ENCODE measurements at regions not wholly inside any gene's neighbourhood (a gene's known extent, or its start where the extent isn't known, plus 50 kb on each side); places are given as distances from the start of the nearest gene placed in this dataset.

- DNase-seq (ENCODE audit: low spot score) = no peak
Measured at GRCh38 chr1:93013145-93014065, 52.1 kb upstream of the DIPK1A start.

GRCh38 chr1:93014168-93014567 lies 52.9 kb upstream of the DIPK1A start:
- DNase-seq (ENCODE audit: low spot score) = no peak

DNA sequence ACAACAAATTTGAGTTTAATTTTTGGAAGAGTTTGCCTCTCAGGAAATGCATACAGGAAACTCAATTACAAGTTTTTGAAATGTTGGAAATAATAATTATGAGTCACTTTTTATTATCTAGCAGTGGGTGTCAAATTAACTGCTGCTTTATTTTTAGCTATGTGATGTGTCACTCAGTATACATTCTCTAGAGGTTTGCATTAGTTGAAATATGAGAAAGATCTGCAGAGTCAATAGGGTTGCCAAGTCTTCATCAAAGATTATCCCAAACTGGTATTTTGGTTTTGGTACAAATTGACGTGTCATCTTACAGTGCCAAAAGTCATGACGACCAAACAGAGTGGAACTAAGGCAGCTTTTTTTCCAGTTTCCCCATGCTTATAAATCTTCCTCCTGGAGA lies 54.3 kb upstream of the DIPK1A start:
- no peak for DNase-seq (ENCODE audit: low spot score)

GRCh38 chr1:93016171-93016570 lies 54.9 kb upstream of the DIPK1A start:
- DNase-seq (ENCODE audit: low spot score) = no peak

GRCh38 chr1:93021539-93022134 lies 57.4 kb upstream of the MTF2 start:
- peak; percentile 26 for DNase-seq (ENCODE audit: low spot score)

DNA sequence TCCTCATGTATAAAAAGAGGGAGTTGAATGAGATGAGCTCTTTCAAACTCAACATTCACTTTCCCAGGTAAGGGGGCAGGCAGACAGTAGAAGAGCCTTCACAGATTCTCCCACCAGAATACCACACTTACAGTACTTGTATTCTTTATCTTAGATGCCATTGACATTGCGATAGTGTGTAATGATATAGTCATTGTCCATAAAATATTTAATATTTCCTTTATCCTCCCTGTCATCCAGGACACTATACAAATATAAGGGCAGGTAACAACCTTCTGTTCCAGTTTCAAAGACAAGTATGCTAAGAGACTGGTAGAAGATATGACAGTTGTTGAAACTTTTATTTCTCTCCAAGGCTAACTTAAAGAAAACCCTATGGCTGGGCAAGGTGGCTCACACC lies 56.5 kb upstream of the MTF2 start:
- DNase-seq (ENCODE audit: low spot score) = no peak

DNA sequence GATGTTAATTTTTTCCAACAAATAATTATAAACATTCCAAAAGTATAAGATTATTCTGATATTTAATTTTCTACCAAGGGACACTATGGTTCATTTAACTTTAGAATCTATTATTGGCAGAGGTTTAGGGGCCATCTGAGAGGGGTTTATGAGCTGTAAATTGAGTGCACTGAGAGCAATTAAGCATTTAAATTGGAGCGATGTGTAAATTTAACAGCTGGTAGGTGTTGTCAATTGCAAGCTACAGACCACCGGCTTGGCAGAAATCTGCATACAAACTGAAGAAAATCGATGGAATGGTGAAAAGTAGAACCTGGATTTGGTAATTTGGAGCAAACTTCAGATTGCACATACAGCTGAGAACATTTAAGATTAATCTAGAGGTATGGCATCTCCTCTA lies 55.8 kb upstream of the MTF2 start:
- no peak for DNase-seq (ENCODE audit: low spot score)

DNA sequence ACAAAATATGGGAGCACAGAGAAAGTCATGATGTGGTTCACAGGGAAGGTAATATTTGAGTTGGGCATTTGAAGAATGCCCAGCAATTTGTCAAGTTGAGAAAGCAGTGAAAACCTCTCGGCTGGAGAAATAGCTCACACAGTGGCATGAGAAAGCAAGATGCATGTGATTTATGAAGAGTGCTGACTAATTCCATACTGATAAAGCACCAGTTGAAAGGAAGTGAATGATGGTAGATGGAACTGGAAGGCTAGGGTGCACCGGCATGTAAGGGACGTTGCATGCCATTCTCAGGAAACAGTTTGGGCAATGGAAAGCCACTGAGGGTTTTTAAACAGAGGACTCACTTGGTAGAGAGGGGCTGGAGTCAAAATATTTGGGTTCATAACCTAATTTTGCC lies 53.5 kb upstream of the MTF2 start:
- peak; percentile 58 for DNase-seq (ENCODE audit: low spot score)

DNA sequence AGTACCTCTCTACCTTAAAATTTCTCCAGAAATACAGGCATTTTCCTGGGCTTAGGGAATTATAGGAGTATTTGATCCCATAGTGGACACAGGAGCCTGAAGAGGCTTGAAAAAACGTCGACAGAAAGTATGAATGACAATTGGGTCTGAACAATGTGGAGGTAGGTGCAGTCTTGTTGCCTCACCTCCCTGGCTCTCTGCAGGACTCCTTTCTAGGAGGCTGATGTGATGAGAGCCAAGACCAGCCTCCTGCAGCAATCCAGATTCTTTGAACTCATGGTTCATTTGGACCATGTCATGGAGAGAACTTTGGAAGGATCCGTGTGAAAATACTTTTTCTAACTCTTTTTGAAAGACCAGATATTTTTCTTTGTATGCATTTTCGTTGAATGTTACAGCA lies 50.5 kb upstream of the MTF2 start:
- no peak for DNase-seq (ENCODE audit: low spot score)

All from A172 (cell line).